GDM1 (cell line): ENCODE measurements at regions not wholly inside any gene's neighbourhood (a gene's known extent, or its start where the extent isn't known, plus 50 kb on each side); places are given as distances from the start of the nearest gene placed in this dataset.

Experiments used
- DNase-seq: peaks from one replicate; lab custom pipeline; 2025; lab: John Stamatoyannopoulos, UW

DNA sequence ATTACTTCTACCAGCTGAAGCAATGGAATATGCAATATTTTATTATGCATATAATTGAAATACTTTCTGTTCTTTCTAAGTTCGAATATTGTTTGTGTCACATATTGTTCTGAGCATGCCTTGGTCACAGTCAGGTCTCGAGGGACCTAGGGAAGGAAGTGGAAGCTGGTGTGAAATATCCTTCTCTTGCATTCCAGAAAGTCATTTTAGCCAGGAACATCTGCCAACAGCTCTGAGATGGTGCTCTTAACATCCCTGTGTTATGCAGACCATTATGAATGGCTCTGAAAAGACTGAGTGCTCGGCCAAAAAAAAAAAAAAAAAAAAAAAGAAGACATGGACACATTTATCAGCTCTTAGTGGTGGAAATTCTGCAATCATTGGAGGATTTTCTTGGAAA, 132.7 kb upstream of the JAG1 start:
- no peak for DNase-seq

DNA sequence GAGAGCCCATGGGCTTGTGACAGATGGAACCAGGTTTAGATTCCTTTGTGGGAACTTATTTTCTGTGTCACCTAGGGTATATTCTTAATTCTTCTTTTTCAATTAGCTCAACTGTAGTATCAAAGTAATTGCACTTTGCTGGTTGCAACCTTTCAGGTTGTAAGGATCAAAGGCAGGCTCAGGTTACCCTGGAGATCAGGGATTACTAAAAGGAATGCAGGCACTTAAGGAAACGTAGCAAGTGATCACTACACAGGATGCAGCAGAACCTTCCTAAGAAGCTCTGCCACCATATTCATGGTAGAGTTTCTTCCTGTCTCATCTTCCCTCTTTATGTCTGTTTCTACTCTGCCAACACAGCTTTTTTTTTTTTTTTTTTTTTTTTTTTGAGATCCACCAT, 133.2 kb upstream of the JAG1 start:
- DNase-seq = no peak

DNA sequence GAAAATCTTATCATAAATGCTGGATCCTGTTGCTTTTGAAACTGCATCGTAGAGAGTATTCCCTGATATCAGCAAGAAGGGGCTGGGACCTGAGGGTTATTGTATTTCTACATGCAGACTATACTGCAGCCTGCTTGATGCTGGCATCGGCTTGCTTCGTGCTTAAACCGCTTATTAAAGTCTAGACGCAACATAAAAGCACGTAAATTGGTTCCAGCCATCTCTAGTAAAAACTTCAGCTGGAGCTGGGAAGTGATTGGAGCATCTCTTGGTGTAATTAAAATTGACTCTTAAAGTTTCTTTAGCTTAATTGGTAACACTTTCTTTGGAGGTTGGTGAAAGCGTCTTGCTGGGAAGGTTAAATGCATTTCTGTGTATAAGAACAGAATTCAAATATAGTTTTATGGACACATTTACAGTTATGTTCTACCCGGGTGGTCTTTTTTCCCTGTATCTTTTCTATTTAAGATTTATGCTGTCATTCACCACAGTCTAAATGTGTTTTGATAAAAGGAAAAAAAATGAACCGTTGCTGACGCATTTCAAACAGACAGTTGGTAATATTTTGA, 139.0 kb upstream of the JAG1 start:
- no peak for DNase-seq

DNA sequence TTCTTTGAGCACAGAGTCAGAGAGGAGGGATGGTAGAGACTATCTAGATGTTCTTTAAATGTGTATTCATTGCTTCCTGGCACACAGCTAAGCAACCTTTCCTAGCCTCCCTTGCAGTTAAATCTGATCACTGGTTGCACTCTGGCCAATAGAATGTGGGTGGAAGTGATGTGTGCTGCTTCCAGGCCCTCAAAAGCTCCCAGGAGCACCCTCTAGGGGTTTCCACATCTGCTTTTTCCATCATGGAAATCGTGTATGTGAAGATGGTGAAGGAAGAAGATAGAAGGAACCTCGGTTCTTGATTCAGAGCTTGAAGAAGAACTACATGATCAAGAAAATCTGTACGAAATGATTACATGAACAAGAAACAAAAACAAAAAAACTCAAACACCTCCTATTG, 149.8 kb upstream of the JAG1 start:
- no peak for DNase-seq

DNA sequence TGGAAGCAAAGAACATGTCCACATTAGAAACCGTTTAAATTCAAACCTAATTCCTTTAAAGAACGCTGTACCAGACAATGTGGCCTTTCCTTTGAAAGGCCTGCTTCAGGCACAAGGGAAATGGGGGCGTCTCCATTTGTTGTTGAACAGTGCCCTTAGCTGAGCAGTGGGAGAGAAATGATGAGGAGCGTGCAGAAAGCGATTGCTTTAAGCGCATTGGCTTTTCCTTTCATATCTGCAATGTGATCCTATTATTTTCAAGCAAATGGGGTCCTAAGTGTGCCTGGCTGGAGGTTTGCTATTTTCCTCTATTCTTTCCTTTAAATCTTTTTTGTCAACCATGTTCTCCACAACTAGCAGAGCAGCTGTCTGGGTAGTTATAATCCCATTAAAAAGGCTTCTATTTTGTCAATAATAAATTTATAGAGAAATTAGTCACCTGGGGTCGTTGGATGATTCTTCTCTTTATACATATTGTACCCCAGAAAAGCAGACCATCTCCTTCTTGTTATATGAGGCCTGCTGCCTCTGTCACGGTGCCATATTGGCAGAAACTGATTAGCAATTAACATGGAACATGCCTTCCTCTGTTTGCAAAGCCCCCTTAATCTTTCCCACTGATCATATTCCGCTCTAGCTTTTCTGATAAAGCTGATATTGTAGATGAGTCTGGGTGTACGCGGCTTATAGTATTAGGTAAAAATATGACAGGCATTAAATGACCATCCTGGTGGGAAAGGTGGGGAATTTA, 151.1 kb upstream of the JAG1 start:
- DNase-seq = no peak

DNA sequence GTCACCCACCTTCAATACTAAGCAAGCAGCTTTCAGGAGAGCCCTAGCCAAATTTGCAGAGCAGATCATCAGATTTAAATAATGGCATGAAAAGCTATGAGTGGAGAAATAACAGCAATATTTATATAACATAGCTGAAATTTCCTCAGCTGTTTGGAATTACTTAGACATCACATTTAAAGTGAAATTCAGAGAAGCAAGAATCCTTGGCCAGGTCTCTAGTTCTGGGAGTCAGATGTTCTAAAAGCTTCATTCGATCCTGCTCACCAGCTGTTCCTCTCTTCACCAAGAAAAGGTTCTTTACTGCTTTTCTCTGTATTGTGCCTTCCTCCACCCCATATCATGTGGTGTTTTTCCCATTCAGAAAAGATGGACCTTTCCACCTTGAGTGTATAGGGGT, 152.3 kb upstream of the JAG1 start:
- no peak for DNase-seq

GRCh38 chr20:10828180-10828579, 154.4 kb upstream of the JAG1 start:
- no peak for DNase-seq

GRCh38 chr20:10832141-10832540, 158.3 kb upstream of the JAG1 start:
- DNase-seq = no peak

DNA sequence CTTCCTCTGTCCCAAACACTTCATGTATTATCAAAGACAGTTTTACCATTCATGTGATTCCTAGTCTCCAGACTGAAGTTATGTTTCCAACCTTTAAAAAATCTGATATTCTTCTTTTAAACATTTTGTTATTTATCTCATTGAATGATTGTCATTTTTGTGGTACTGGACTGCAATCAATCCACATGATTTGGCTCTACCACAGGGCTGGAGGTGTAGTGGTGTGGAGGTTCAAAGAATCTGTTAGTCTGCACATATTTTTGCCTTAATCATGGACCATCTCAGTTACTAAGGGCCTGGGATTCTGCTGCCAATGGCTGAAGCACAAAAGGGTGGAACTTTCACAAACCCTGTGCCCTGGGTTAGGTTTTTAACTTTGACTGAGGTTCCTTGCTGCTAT, 164.1 kb upstream of the JAG1 start:
- no peak for DNase-seq

DNA sequence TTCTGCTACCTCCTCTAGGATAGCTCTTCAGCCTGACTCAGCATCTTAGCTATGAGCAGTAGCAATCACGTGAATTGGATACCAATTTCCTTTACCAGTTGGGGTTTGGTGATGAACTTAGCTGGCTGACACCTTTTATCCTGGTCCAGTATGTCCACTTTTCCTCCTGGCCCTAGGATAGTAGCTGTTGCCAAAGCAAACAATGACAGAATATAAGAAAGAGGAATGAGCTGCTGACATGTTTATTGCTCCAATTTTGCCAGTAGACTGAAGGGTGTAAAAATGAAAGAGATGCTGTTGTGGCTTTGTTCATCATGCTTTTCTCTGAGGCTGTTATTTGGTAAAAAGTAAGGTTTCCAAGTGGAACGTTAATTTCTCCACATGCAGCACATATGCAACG, 168.3 kb upstream of the JAG1 start:
- DNase-seq = no peak

GRCh38 chr20:10843146-10843711, 169.4 kb upstream of the JAG1 start:
- no peak for DNase-seq

GRCh38 chr20:10846766-10847165, 173.0 kb upstream of the JAG1 start:
- no peak for DNase-seq

DNA sequence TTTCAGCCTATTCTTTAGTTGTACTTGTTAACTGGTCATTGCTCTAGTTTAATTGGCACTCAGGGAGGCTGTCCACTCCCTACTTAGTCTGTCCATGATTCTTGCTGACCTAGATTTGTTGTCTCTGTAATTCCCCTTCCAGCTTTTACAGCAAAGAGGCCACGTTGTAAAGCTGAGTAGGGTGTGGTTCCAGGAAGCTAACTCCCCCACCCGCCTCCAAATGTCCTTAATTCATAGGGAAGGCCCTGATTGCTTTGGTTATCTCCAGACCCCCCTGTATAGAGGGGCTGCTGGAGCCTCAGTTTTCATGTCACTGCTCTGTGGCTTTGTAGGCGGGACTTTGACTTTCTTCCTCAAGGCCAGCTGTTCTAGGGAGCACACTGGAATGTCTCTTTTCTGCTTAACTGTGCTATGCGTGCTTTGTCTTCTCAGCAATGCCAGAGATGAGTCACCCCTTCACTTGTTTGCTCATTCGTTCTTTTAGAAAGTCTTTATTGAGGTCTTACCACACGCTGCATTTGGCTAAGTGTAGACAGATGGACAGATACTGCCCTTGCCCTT, 175.1 kb upstream of the JAG1 start:
- no peak for DNase-seq

DNA sequence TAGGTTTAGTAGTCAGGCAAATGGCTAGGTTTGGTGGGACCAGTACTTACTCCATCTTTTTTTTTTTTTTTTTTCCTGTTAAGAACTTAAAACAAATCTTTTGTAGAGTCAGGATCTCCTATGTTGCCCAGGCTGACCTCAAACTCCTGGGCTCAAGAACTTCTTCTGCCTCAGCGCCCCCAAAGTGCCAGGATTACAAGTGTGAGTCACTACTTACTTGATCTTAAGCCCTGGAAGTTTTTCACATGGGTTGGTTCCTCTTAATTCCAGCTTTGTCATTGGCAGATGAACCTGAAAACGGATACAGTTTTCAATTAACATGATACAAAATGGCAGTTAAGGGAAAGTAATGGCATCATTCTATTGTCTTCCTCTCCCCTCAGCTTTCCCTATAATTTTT, 179.4 kb upstream of the JAG1 start:
- no peak for DNase-seq

DNA sequence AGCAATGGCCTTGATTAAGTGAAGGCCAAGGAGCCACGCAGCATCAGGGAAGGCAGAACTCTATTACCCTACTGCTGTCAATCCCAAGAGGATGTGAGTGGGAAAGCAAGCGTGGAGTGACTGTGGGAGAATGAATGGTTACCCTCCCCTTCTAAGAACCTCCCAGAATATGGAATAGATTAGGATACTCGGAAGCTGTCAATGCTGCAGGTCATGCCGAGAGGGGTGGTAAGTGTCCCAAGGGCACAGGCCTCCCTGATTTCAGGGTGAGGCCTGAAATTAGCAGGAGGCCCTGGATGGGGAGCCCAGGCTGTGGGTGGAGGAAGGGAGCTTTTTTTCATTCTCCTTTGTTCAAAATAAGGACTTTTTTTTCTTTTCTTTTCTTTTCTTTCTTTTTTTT, 179.9 kb upstream of the JAG1 start:
- DNase-seq = no peak

- DNase-seq = no peak
These were observed 181.2 kb upstream of the JAG1 start for GRCh38 chr20:10854976-10855375.

GRCh38 chr20:10855778-10856177, 182.0 kb upstream of the JAG1 start:
- DNase-seq = no peak

DNA sequence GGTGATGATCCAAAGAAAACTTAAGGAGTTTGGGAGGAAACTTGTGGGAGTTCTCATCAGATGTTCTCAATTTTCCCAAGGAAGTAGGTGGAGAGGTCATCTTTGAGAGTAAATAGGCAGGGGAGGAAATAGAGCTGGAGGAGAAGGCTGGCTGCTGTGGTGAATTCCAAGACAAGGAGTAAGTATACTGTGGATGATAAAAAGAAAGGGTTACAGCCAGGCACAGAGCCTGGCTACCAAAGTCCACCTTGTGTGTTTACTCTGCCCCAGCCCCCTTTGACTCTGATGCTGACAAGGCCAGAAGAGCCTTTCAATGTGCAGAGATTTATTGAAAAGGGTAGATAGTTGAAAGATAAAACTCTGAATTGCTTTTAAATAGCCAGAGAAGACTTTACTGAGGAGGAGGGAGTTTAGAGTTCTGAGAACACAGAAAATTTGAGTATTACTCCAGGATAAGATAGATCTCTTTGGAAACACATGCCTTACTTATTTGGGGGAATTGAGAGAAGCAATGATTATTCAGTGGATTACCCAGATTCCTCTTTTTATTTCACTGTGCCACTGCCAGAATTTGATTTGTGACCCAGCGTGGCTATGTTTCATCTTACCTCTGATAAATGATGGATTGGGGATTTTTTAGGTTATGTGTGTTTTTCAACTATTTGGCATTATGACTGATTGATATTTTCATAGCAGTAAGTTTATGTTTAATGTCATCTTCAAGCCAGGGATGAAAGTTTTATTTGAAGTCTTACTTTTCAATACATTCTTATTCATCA, 182.6 kb upstream of the JAG1 start:
- no peak for DNase-seq

GRCh38 chr20:10857352-10858070, 183.7 kb upstream of the JAG1 start:
- DNase-seq = peak; percentile 38

DNA sequence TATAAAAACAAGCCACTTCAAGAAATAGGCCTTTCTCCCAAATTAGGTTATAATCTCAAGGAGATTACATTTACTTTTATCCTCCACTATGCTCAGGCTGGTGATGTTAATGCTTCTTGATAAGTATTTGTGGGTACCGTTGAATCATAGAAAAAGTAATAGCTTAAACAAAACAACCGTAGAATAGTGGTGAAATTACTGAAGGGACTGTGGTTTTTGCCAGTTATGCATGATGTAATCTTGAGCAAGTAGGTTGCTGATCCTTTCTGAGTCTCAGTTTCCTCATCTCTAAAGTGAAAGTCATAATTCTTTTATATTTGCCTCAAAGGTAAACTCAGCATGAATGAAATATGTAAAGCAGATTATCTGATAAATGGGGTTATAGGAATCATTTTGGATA, 187.3 kb upstream of the JAG1 start:
- DNase-seq = no peak

DNA sequence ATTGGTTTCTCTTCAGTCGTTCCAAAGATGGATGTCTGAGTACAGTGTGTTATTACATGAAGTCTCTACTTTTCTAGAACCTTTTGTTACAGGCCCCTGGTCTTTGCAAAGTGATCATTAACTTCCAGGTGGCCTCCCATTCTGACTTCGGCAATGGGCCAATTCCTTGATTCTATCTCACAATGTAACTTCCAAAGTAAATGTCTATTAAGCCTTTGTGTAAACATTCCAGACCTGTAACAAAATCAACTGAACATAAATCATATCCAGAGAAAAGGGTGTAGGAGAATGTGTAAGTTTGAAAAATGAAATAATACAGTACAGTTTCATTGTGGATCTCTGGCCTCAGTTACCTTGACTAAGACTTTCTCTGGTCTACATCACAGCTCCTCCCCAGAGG, 187.8 kb upstream of the JAG1 start:
- no peak for DNase-seq
